Naive thymus-derived CD4-positive, alpha-beta T cell (primary cell): ENCODE measurements at regions not wholly inside any gene's neighbourhood (a gene's known extent, or its start where the extent isn't known, plus 50 kb on each side); places are given as distances from the start of the nearest gene placed in this dataset.

ENCODE experiments used
- ATAC-seq: fragments of 150-1000 bp; cut with Tn5 transposase; 2 replicates; pipeline ENCODE4 v1.10.0; 2021; ENCODE audit warnings: mild to moderate bottlenecking, moderate library complexity
- CTCF ChIA-PET: fragments of 350-600 bp; sonication (Branson Sonifier 250); formaldehyde crosslinking; loops from one replicate; lab custom pipeline; 2021; ENCODE audit warnings: antibody characterized with exemption; lab: Charles Lee
- POLR2A ChIA-PET: fragments of 350-600 bp; sonication (Branson Sonifier 250); formaldehyde crosslinking; loops from one replicate; lab custom pipeline; 2021; ENCODE audit warnings: antibody characterized with exemption, inconsistent platforms; lab: Charles Lee
- DNase-seq, 9 donors: peaks; one replicate each; pipeline versions ENCODE4 v3.0.0 to v3.0.0-alpha.2; 2020 to 2022; ENCODE audit warnings: mixed read lengths in 1 of 9
- H3K27ac ChIP-seq: one replicate; pipeline ENCODE4 v1.7.0; 2013; ENCODE audit warnings: mild to moderate bottlenecking, low read depth, low read length, moderate library complexity
- H3K27me3 ChIP-seq, 2 donors: one replicate each; pipeline ENCODE4 v1.7.0; 2013; ENCODE audit warnings: low read length in 2 of 2, mild to moderate bottlenecking in 2 of 2, moderate library complexity in 2 of 2; ENCODE audit not compliant: control insufficient read depth in 2 of 2, insufficient read depth in 2 of 2
- H3K36me3 ChIP-seq, 3 experiments: 1 replicate in 2 of 3; 2 replicates in 1 of 3; pipeline ENCODE4 v1.7.0; 2013; ENCODE audit warnings: low read length in 3 of 3, mild to moderate bottlenecking in 3 of 3, moderate library complexity in 1 of 3; ENCODE audit not compliant: insufficient read depth in 3 of 3, control insufficient read depth in 2 of 3
- H3K4me1 ChIP-seq, 2 donors: one replicate each; pipeline ENCODE4 v1.7.0; 2013; ENCODE audit warnings: low read length in 2 of 2, mild to moderate bottlenecking in 2 of 2, moderate library complexity in 1 of 2; ENCODE audit not compliant: control insufficient read depth in 2 of 2, insufficient read depth in 2 of 2
- H3K4me3 ChIP-seq: 2 replicates; pipeline ENCODE4 v1.7.0; 2013; ENCODE audit warnings: mild to moderate bottlenecking, low read length
- H3K9me3 ChIP-seq, 3 experiments: 1 replicate in 2 of 3; 2 replicates in 1 of 3; pipeline ENCODE4 v1.7.0; 2013; ENCODE audit warnings: low read length in 3 of 3; ENCODE audit not compliant: control insufficient read depth in 2 of 3
- H3K27ac Mint-ChIP-seq, 9 donors: one replicate each; pipeline ENCODE4 v1.8.0; 2020 to 2022; ENCODE audit warnings: mixed read lengths in 9 of 9, mild to moderate bottlenecking in 8 of 9, moderate library complexity in 5 of 9, inconsistent platforms in 2 of 9
- H3K27me3 Mint-ChIP-seq, 5 donors: one replicate each; pipeline ENCODE4 v1.8.0; 2021 to 2022; ENCODE audit warnings: mixed read lengths in 5 of 5, mild to moderate bottlenecking in 1 of 5
- H3K36me3 Mint-ChIP-seq, 5 donors: one replicate each; pipeline ENCODE4 v1.8.0; 2020 to 2022; ENCODE audit warnings: mixed read lengths in 5 of 5, mild to moderate bottlenecking in 3 of 5, inconsistent platforms in 1 of 5
- H3K4me1 Mint-ChIP-seq, 7 donors: one replicate each; pipeline ENCODE4 v1.8.0; 2020 to 2022; ENCODE audit warnings: mixed read lengths in 7 of 7, mild to moderate bottlenecking in 3 of 7, inconsistent platforms in 1 of 7
- H3K4me3 Mint-ChIP-seq, 10 donors: one replicate each; pipeline ENCODE4 v1.8.0; 2020 to 2022; ENCODE audit warnings: mild to moderate bottlenecking in 10 of 10, mixed read lengths in 10 of 10, moderate library complexity in 6 of 10, inconsistent platforms in 2 of 10
- H3K9me3 Mint-ChIP-seq, 11 donors: one replicate each; pipeline ENCODE4 v1.8.0; 2020 to 2022; ENCODE audit warnings: mixed read lengths in 11 of 11, mild to moderate bottlenecking in 4 of 11, inconsistent platforms in 1 of 11, moderate library complexity in 1 of 11
- intact Hi-C, 2 donors: fragments of 100-400 bp; cut with micrococcal nuclease; formaldehyde crosslinking; loops; one replicate each; pipeline ENCODE4 v1.15.1; 2023

DNA sequence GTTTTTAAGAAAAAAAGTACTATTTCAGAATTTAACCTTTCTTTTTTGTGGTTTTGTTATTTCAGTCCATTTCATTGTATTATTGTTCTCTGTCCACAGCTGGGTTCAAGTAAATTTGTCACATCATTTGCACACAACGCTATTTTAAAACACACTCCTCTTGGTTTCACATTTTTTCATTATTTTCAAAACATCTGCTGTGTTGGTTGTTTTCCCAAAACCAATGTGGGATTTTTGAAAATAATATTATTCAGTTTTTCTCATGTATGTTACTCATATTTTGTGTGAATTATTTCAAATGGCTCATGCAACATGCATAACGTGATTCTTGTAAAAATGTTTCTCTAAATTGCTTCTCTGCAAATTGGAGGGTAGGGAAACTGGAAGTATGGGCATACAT, 589.2 kb downstream of the METTL4 start:
- peaks cover 0 to 11% (median 3%) of the 10 kb centered on the region in 5 donors for H3K27me3 Mint-ChIP-seq
- Histone ChIP-seq H3K27ac (no peak overlapping the region), H3K4me3 (no peak overlapping the region), H3K4me1 (no peaks in the 10 kb centered on the region), H3K27me3 (no peaks in the 10 kb centered on the region), H3K36me3 (no peaks in the 10 kb centered on the region), H3K9me3 (no peaks in the 10 kb centered on the region)
- ATAC-seq (no peak), DNase-seq (no peak)
- H3K9me3 Mint-ChIP-seq = peaks cover 0 to 21% (median 2%) of the 10 kb centered on the region in 11 donors
- H3K27ac Mint-ChIP-seq = no peak overlapping the region
- H3K36me3 Mint-ChIP-seq = no peaks in the 10 kb centered on the region
- H3K4me3 Mint-ChIP-seq = no peak overlapping the region
- intact Hi-C loops = no loop called here
- no peaks in the 10 kb centered on the region for H3K4me1 Mint-ChIP-seq
- ChIA-PET POLR2A (no interaction called here), CTCF (no interaction called here)

DNA sequence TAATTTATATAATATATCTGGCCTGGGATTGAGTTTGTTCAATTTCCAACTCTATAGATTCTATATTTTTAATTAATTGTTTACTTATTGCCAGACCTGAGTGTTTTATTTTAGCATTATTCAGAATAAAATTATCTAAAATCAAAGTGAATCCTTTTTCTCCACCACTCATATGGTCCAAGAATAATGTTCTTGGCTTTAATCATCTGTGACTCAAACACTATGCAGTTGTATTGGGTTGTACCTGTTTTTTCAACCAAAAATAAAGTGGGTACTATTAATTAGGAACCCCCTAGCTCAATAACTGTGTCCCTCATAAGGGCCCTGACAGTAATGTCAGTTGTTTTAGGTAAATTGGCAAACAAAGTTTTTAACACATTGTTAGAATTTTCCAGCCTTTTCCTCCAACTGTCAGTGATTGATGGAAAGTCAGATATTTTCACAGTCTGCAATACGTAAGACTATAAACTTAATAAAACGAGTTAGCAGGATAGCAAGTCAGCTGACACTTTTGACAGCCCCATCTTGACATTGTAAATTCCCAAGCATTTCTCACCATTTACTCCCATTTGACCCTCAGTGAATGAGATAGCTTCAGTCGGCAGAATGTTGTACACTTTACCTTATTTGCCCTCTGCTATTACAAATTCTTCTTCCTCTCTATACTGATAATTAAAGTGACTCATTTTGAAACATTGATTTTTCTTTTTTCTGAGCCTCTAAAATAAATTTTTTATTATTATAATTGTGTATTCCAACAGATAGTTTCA, 587.4 kb downstream of the METTL4 start:
- intact Hi-C loops = no loop called here

DNA sequence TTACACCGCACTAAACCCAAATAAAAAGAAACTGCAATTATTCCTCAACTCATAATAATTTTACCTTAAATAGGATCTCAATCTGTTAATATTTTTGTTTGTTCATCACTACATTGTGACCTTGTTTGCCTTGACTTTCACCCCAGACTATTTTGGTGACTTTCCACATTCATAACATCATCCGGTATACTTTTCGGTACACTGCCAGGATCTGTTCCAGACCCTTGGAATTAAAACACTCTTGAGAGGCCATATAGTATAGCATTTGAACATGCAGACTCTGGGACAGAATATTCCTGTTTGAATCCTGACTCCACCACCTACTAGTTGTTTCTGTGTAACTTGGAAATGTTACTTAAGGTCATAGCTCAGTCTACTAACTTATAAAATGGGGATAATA, 577.4 kb downstream of the METTL4 start:
- DNase-seq (no peak), ATAC-seq (no peak)
- Mint-ChIP-seq H3K27ac (no peak overlapping the region), H3K9me3 (no peaks in the 10 kb centered on the region), H3K36me3 (no peaks in the 10 kb centered on the region), H3K27me3 (peaks cover 0 to 9% (median 7%) of the 10 kb centered on the region in 5 donors), H3K4me3 (no peak overlapping the region), H3K4me1 (no peaks in the 10 kb centered on the region)
- H3K9me3 ChIP-seq = no peaks in the 10 kb centered on the region
- intact Hi-C loops = no loop called here
- H3K27ac ChIP-seq = no peak overlapping the region
- no peak overlapping the region for H3K4me3 ChIP-seq
- CTCF ChIA-PET = no interaction called here
- H3K4me1 ChIP-seq = no peaks in the 10 kb centered on the region
- no peaks in the 10 kb centered on the region for H3K36me3 ChIP-seq
- POLR2A ChIA-PET = no interaction called here
- H3K27me3 ChIP-seq = no peaks in the 10 kb centered on the region

More for the DNA sequence above, 587.4 kb downstream of the METTL4 start:
- no peak for DNase-seq
- H3K27ac Mint-ChIP-seq = no peak overlapping the region
- H3K9me3 ChIP-seq = no peaks in the 10 kb centered on the region
- H3K4me3 Mint-ChIP-seq = no peak overlapping the region
- no peaks in the 10 kb centered on the region for H3K4me1 ChIP-seq
- H3K27me3 ChIP-seq = no peaks in the 10 kb centered on the region
- H3K27ac ChIP-seq = no peak overlapping the region
- peaks cover 0 to 21% (median 3%) of the 10 kb centered on the region in 11 donors for H3K9me3 Mint-ChIP-seq
- CTCF ChIA-PET = no interaction called here
- ATAC-seq = no peak
- POLR2A ChIA-PET = no interaction called here
- H3K36me3 Mint-ChIP-seq = no peaks in the 10 kb centered on the region
- H3K4me1 Mint-ChIP-seq = no peaks in the 10 kb centered on the region
- no peaks in the 10 kb centered on the region for H3K36me3 ChIP-seq
- H3K4me3 ChIP-seq = no peak overlapping the region
- peaks cover 0 to 19% (median 5%) of the 10 kb centered on the region in 5 donors for H3K27me3 Mint-ChIP-seq

DNA sequence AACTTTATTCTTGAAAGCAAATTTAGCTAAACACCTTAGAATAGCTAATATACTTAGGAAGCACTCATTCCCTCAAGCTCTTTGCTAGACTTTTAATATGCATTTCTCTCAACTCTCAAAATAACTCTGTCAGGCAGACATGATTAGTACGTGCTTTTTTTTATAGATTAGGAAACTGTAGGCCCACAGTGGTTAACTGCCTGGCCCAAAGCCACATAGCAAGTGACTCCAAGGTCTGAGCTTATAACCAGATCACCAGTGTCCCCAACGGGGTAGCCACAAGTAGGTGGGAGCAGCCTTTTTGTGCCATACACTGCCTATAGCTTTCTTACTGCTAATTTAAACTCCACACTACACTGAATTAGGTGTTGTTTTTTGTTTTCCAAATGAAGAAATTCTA, 576.8 kb downstream of the METTL4 start:
- Mint-ChIP-seq H3K27ac (no peak overlapping the region), H3K36me3 (no peaks in the 10 kb centered on the region), H3K4me1 (no peaks in the 10 kb centered on the region), H3K9me3 (no peaks in the 10 kb centered on the region), H3K27me3 (peaks cover 0 to 9% (median 7%) of the 10 kb centered on the region in 5 donors), H3K4me3 (no peak overlapping the region)
- H3K27ac ChIP-seq = no peak overlapping the region
- no peak overlapping the region for H3K4me3 ChIP-seq
- no peaks in the 10 kb centered on the region for H3K9me3 ChIP-seq
- DNase-seq (no peak), ATAC-seq (no peak)
- POLR2A ChIA-PET = no interaction called here
- CTCF ChIA-PET = no interaction called here
- intact Hi-C loops = no loop called here
- no peaks in the 10 kb centered on the region for H3K36me3 ChIP-seq
- no peaks in the 10 kb centered on the region for H3K27me3 ChIP-seq
- no peaks in the 10 kb centered on the region for H3K4me1 ChIP-seq

DNA sequence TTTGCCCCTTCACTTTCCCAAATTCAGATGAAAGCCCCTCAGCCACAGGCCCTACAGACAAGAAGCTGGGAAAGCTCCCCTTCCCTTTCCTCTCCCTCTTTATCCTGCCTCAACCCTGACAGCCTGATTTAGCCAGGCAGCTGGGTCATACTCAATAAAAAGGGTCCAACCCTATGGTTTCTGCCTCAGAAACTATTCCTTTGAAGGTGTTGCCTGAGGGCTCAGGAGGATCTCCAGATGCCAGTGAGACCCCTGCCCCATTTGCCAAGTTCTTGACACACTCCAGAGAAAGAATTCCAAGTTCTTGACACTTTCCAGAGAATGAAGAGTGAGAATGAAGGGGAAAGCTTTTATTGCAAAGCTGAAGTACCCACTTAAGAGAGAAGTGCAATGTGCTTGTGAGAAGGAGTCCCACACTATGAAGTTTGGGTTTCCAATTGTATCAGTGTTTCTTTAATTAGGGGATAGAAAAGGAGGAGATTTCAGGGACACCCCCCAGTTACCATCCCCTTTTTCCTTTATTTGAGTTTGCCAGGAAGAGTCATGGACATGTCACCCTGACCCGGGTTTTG, 576.2 kb downstream of the METTL4 start:
- no peaks in the 10 kb centered on the region for H3K9me3 ChIP-seq
- no peaks in the 10 kb centered on the region for H3K4me1 Mint-ChIP-seq
- H3K4me1 ChIP-seq = no peaks in the 10 kb centered on the region
- CTCF ChIA-PET = no interaction called here
- POLR2A ChIA-PET = no interaction called here
- intact Hi-C loops = no loop called here
- no peak overlapping the region for H3K27ac ChIP-seq
- H3K4me3 ChIP-seq = no peak overlapping the region
- H3K4me3 Mint-ChIP-seq = no peak overlapping the region
- DNase-seq = no peak
- H3K36me3 Mint-ChIP-seq = no peaks in the 10 kb centered on the region
- H3K27me3 ChIP-seq = no peaks in the 10 kb centered on the region
- peaks cover 0 to 9% (median 7%) of the 10 kb centered on the region in 5 donors for H3K27me3 Mint-ChIP-seq
- peaks cover 0 to 2% (median 0%) of the 10 kb centered on the region in 11 donors for H3K9me3 Mint-ChIP-seq
- H3K27ac Mint-ChIP-seq = no peak overlapping the region
- H3K36me3 ChIP-seq = no peaks in the 10 kb centered on the region
- ATAC-seq = no peak

DNA sequence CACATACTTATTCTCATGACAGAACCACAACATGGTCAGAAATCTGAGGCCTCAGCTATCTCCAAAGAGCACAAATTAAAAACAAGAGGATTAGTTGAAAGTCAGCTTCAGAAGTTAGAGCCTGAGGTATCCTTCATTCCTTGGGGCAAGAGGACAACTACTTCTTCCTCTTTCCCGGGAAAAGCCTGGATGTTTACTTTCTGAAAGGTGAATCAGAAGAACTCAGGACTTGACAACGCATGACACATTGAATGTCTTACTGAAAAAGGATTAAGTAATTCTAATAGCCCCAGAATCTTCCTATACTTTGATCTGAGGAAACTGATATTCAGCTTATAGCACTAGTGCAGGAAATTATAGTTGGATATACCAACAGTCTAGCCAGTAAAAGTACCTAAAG, 573.2 kb downstream of the METTL4 start:
- ATAC-seq = no peak
- intact Hi-C loops = no loop called here
- Histone ChIP-seq H3K27ac (no peak overlapping the region), H3K27me3 (no peaks in the 10 kb centered on the region), H3K36me3 (no peaks in the 10 kb centered on the region), H3K9me3 (no peaks in the 10 kb centered on the region), H3K4me1 (no peaks in the 10 kb centered on the region), H3K4me3 (no peak overlapping the region)
- ChIA-PET POLR2A (no interaction called here), CTCF (no interaction called here)
- no peaks in the 10 kb centered on the region for H3K36me3 Mint-ChIP-seq
- no peak for DNase-seq
- no peaks in the 10 kb centered on the region for H3K4me1 Mint-ChIP-seq
- no peak overlapping the region for H3K4me3 Mint-ChIP-seq
- peaks cover 0 to 2% (median 0%) of the 10 kb centered on the region in 11 donors for H3K9me3 Mint-ChIP-seq
- peaks cover 0 to 19% (median 5%) of the 10 kb centered on the region in 5 donors for H3K27me3 Mint-ChIP-seq
- no peak overlapping the region for H3K27ac Mint-ChIP-seq

DNA sequence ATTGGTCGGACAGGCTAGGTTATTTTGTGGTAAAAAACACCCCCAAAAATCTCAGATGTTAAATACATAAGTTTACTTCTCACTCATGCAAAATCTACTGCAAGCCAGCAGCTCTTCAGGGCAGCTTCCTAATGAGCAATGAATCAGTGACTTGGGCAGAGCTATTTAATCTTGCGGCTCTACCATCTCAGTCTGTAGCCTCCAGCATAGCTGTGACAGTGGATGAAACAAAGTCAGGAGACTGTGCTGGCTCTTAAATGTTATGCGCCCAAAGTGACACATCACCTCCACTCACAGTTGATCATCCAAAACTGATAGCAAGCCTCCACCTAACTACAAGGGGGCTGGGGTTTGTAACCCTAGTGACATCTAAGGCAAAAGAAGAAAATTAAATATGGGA, 571.9 kb downstream of the METTL4 start:
- no peak for DNase-seq
- POLR2A ChIA-PET = no interaction called here

More for the DNA sequence above, 571.9 kb downstream of the METTL4 start:
- CTCF ChIA-PET = no interaction called here
- Histone ChIP-seq H3K27me3 (no peaks in the 10 kb centered on the region), H3K27ac (no peak overlapping the region), H3K36me3 (no peaks in the 10 kb centered on the region), H3K9me3 (no peaks in the 10 kb centered on the region), H3K4me1 (no peaks in the 10 kb centered on the region), H3K4me3 (no peak overlapping the region)
- Mint-ChIP-seq H3K27ac (no peak overlapping the region), H3K9me3 (peaks cover 0 to 2% (median 0%) of the 10 kb centered on the region in 11 donors), H3K4me1 (no peaks in the 10 kb centered on the region), H3K27me3 (peaks cover 0 to 19% (median 0%) of the 10 kb centered on the region in 5 donors), H3K4me3 (no peak overlapping the region), H3K36me3 (no peaks in the 10 kb centered on the region)
- no peak for ATAC-seq
- intact Hi-C loops = no loop called here
